Sigmoid colon (tissue), 6 donors: ENCODE measurements at regions not wholly inside any gene's neighbourhood (a gene's known extent, or its start where the extent isn't known, plus 50 kb on each side); places are given as distances from the start of the nearest gene placed in this dataset.

ENCODE experiments used
- DNase-seq: peaks from one replicate; pipeline ENCODE4 v3.0.0-alpha.2; 2019
- H3K27ac ChIP-seq, 4 donors: fragments of 200-600 bp; sonication (generic); one replicate each; pipeline ENCODE4 v1.5.1; 2016 to 2019; ENCODE audit warnings: mild to moderate bottlenecking in 1 of 4
- H3K27me3 ChIP-seq, 3 donors: fragments of 200-600 bp; sonication (generic); one replicate each; pipeline ENCODE4 v1.5.1; 2019; ENCODE audit warnings: mild to moderate bottlenecking in 1 of 3
- H3K36me3 ChIP-seq, 4 donors: fragments of 200-600 bp; sonication (generic); one replicate each; pipeline ENCODE4 v1.5.1; 2016 to 2019
- H3K4me1 ChIP-seq, 4 donors: fragments of 200-600 bp; sonication (generic); one replicate each; pipeline ENCODE4 v1.5.1; 2017 to 2019
- H3K4me3 ChIP-seq, 4 donors: fragments of 200-600 bp; sonication (generic); one replicate each; pipeline ENCODE4 v1.5.1; 2017 to 2019; ENCODE audit warnings: mild to moderate bottlenecking in 2 of 4, moderate library complexity in 1 of 4
- H3K9me3 ChIP-seq, 4 donors: fragments of 200-600 bp in 3 of 4; sonication (generic) in 3 of 4; one replicate each; pipeline versions ENCODE4 v1.5.1 to v1.6.1; 2013 to 2019
- EP300 ChIP-seq, 4 donors: sonication (generic); formaldehyde crosslinking; IDR thresholded peaks; one replicate each; pipeline ENCODE4 v1.6.1; 2017; ENCODE audit warnings: antibody characterized with exemption in 4 of 4
- POLR2A ChIP-seq, 2 donors: fragments of 450-650 bp; IDR thresholded peaks; one replicate each; pipeline ENCODE4 v1.6.1; 2016; ENCODE audit warnings: antibody characterized with exemption in 2 of 2, mild to moderate bottlenecking in 2 of 2, moderate library complexity in 2 of 2
- POLR2AphosphoS5 ChIP-seq, 4 donors: sonication (generic); formaldehyde crosslinking; IDR thresholded peaks; one replicate each; pipeline ENCODE4 v1.6.1; 2017; ENCODE audit warnings: antibody characterized with exemption in 4 of 4
- WGBS, 2 donors: extraction: QIAGEN DNeasy Blood & Tissue Kit; methylation state at CpG; one replicate each; pipeline ENCODE4 v1.1.7; 2013; 5-methylcytosine and 5-hydroxymethylcytosine counted together
- intact Hi-C: fragments of 100-400 bp; cut with DNase I; formaldehyde crosslinking; loops from one replicate; pipeline ENCODE4 v1.15.1; 2023
- TF ChIP-seq, protein P1 (sequence below), 4 experiments: fragments of 450-650 bp in 3 of 4; fragments of 200-600 bp in 1 of 4; IDR thresholded peaks; one replicate each; pipeline ENCODE4 v1.5.1; 2016 to 2019; ENCODE audit warnings: antibody characterized with exemption in 4 of 4, mild to moderate bottlenecking in 3 of 4, moderate library complexity in 2 of 4
- donor health status: healthy with polysubstance abuse.
- donor health status: healthy.

GRCh38 chr6:74369556-74369993, 673.6 kb downstream of the CD109 start:
- Histone ChIP-seq H3K4me3 (no peak overlapping the region), H3K27ac (no peak overlapping the region), H3K4me1 (no peaks in the 10 kb centered on the region), H3K9me3 (no peaks in the 10 kb centered on the region), H3K27me3 (no peaks in the 10 kb centered on the region), H3K36me3 (no peaks in the 10 kb centered on the region)
- intact Hi-C loops: no loop called here
- DNase-seq: no peak
- TF ChIP-seq EP300 (IDR thresholded peaks at IDR 0.05): no peak
- TF ChIP-seq, protein P1, sequence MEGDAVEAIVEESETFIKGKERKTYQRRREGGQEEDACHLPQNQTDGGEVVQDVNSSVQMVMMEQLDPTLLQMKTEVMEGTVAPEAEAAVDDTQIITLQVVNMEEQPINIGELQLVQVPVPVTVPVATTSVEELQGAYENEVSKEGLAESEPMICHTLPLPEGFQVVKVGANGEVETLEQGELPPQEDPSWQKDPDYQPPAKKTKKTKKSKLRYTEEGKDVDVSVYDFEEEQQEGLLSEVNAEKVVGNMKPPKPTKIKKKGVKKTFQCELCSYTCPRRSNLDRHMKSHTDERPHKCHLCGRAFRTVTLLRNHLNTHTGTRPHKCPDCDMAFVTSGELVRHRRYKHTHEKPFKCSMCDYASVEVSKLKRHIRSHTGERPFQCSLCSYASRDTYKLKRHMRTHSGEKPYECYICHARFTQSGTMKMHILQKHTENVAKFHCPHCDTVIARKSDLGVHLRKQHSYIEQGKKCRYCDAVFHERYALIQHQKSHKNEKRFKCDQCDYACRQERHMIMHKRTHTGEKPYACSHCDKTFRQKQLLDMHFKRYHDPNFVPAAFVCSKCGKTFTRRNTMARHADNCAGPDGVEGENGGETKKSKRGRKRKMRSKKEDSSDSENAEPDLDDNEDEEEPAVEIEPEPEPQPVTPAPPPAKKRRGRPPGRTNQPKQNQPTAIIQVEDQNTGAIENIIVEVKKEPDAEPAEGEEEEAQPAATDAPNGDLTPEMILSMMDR (IDR thresholded peaks at IDR 0.05): no peak
- no peak for TF ChIP-seq POLR2A (IDR thresholded peaks at IDR 0.05)
- TF ChIP-seq POLR2AphosphoS5 (IDR thresholded peaks at IDR 0.05): no peak

- Histone ChIP-seq H3K36me3 (no peaks in the 10 kb centered on the region), H3K4me1 (no peaks in the 10 kb centered on the region), H3K9me3 (no peaks in the 10 kb centered on the region), H3K27ac (no peak overlapping the region), H3K27me3 (no peaks in the 10 kb centered on the region), H3K4me3 (no peak overlapping the region)
- DNase-seq: no peak
- WGBS, 2 donors: 96 to 98% methylated on average over 2 of the region's 2 CpGs
- TF ChIP-seq EP300 (IDR thresholded peaks at IDR 0.05) (no peak), POLR2AphosphoS5 (IDR thresholded peaks at IDR 0.05) (no peak), POLR2A (IDR thresholded peaks at IDR 0.05) (no peak)
- TF ChIP-seq, protein P1 (IDR thresholded peaks at IDR 0.05): no peak
- intact Hi-C loops: no loop called here
These were observed 672.7 kb downstream of the CD109 start for GRCh38 chr6:74368746-74369145.

DNA sequence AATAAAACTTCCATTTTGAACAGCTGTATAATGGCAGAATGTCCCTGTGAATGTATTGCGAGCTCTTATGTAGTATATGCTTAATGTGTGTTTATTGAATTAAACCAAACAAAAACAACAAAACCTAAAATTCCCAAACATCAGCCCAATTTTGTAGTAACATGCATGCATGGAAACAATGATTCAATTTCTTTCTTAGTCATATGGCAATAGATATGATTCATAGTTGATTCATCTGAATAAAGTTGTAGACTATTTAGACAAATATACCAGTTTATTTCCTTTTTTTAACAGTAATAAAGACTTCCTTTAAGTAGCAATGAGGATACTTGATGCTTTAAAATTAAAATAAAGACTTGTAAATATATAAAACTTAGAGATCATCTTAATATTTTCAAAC, 670.6 kb downstream of the CD109 start:
- H3K4me1 ChIP-seq: no peaks in the 10 kb centered on the region
- DNase-seq: no peak
- TF ChIP-seq POLR2AphosphoS5 (IDR thresholded peaks at IDR 0.05) (no peak), POLR2A (IDR thresholded peaks at IDR 0.05) (no peak), EP300 (IDR thresholded peaks at IDR 0.05) (no peak)
- TF ChIP-seq, protein P1 (IDR thresholded peaks at IDR 0.05): no peak
- intact Hi-C loops: no loop called here
- H3K27ac ChIP-seq: no peak overlapping the region
- no peaks in the 10 kb centered on the region for H3K9me3 ChIP-seq
- no peaks in the 10 kb centered on the region for H3K27me3 ChIP-seq
- 93 to 94% methylated on average over 1 of the region's 1 CpG for WGBS, 2 donors
- H3K36me3 ChIP-seq: no peaks in the 10 kb centered on the region
- no peak overlapping the region for H3K4me3 ChIP-seq

DNA sequence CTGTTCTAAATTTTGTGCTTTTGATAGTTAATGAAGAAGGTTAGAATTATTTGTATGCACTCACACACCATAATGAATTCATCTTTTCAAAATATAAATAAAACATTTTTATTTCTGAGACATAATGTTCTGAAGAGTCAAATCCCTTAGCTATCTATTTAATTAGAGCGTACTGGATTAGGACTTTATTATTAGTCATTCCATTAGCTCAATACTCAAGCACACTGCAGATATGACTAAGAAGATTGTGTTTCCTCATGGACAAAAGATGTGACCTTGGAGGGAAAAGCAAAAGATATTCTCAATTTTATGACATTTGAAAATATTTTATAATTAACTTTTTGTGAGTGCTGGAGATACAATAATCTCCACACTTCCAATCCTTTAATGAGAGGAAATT, 666.4 kb downstream of the CD109 start:
- no peaks in the 10 kb centered on the region for H3K36me3 ChIP-seq
- intact Hi-C loops: no loop called here
- WGBS, 2 donors: 88 to 93% methylated on average over 1 of the region's 1 CpG
- H3K4me3 ChIP-seq: no peak overlapping the region
- no peak for TF ChIP-seq POLR2AphosphoS5 (IDR thresholded peaks at IDR 0.05)
- TF ChIP-seq, protein P1 (IDR thresholded peaks at IDR 0.05): no peak
- TF ChIP-seq EP300 (IDR thresholded peaks at IDR 0.05): no peak
- no peak for TF ChIP-seq POLR2A (IDR thresholded peaks at IDR 0.05)
- H3K9me3 ChIP-seq: no peaks in the 10 kb centered on the region
- no peaks in the 10 kb centered on the region for H3K4me1 ChIP-seq
- no peak for DNase-seq
- H3K27me3 ChIP-seq: no peaks in the 10 kb centered on the region
- no peak overlapping the region for H3K27ac ChIP-seq

DNA sequence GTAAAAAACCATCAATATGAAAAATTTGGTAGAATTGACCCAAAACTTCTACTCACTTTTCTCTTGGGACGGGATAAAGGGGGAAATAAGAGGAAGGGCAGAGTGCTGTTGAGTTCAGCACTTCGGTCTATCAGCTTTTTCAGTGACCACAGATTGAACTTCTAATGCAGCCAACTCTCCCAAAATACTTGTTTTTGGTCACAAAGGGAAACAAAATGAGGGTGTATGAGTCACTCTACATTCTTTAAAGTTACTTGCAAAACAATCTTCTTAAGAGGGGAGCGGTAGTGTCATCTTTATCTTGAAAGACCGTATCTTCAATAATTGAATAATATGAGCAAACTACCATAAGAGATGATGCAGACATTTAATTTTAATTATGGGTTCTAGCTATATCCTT, 661.3 kb downstream of the CD109 start:
- H3K4me3 ChIP-seq: no peak overlapping the region
- no peaks in the 10 kb centered on the region for H3K27me3 ChIP-seq
- TF ChIP-seq POLR2A (IDR thresholded peaks at IDR 0.05) (no peak), POLR2AphosphoS5 (IDR thresholded peaks at IDR 0.05) (no peak), EP300 (IDR thresholded peaks at IDR 0.05) (no peak)
- TF ChIP-seq, protein P1 (IDR thresholded peaks at IDR 0.05): no peak
- no peak for DNase-seq
- no peak overlapping the region for H3K27ac ChIP-seq
- intact Hi-C loops: no loop called here
- H3K9me3 ChIP-seq: no peaks in the 10 kb centered on the region
- H3K4me1 ChIP-seq: no peaks in the 10 kb centered on the region
- H3K36me3 ChIP-seq: no peaks in the 10 kb centered on the region
- WGBS, 2 donors: 79 to 84% methylated on average over 4 of the region's 4 CpGs
